IMR-90 (cell line): ENCODE measurements at regions not wholly inside any gene's neighbourhood (a gene's known extent, or its start where the extent isn't known, plus 50 kb on each side); places are given as distances from the start of the nearest gene placed in this dataset.

Experiments used
- ATAC-seq: fragments of 200-7000 bp; cut with Tn5 transposase; 2 replicates; pipeline ENCODE4 v1.9.1; 2020; ENCODE audit warnings: low read depth, mild to moderate bottlenecking, moderate library complexity
- BruUV-seq: library from RNA; stranded (reverse); fragments of 400-500 nt; replicated peaks from 2 replicates; lab custom pipeline; 2021; lab: Mats Ljungman, UMichigan
- CTCF ChIA-PET: fragments of 300-600 bp; formaldehyde crosslinking; extraction: SDS; loops from one replicate; lab custom pipeline; 2021; ENCODE audit warnings: antibody characterized with exemption; lab: Yijun Ruan, JAX
- POLR2A ChIA-PET: fragments of 300-600 bp; sonication (Branson Sonifier 250); formaldehyde crosslinking; loops from one replicate; lab custom pipeline; 2022; ENCODE audit warnings: antibody characterized with exemption; ENCODE audit not compliant: unreplicated experiment; lab: Charles Lee
- DNase-seq: peaks from one replicate; pipeline ENCODE4 v3.0.0; 2013
- H2AFZ ChIP-seq: replicated peaks from 2 replicates; pipeline ENCODE3; 2013; ENCODE audit warnings: low read length, mild to moderate bottlenecking; ENCODE audit not compliant: poor library complexity
- H2AK5ac ChIP-seq: 2 replicates; pipeline ENCODE4 v1.6.1; 2013; ENCODE audit warnings: low read depth, low read length, inconsistent platforms
- H2AK9ac ChIP-seq: replicated peaks from 2 replicates; pipeline ENCODE3; 2013; ENCODE audit warnings: mild to moderate bottlenecking, low read depth, low read length, moderate library complexity; ENCODE audit not compliant: poor library complexity
- H2BK120ac ChIP-seq: 2 replicates; pipeline ENCODE4 v1.6.1; 2013; ENCODE audit warnings: low read depth, low read length, inconsistent platforms
- H2BK15ac ChIP-seq: 3 replicates; pipeline ENCODE4 v1.6.1; 2013; ENCODE audit warnings: low read depth, low read length, inconsistent platforms
- H2BK20ac ChIP-seq: 2 replicates; pipeline ENCODE4 v1.6.1; 2013; ENCODE audit warnings: low read depth, mild to moderate bottlenecking, inconsistent platforms, low read length, moderate library complexity
- H2BK5ac ChIP-seq: 2 replicates; pipeline ENCODE4 v1.6.1; 2013; ENCODE audit warnings: mild to moderate bottlenecking, low read depth, low read length, inconsistent platforms; ENCODE audit not compliant: poor library complexity, severe bottlenecking
- H3K14ac ChIP-seq: replicated peaks from 2 replicates; pipeline ENCODE4 v1.6.1; 2013; ENCODE audit warnings: low read depth, low read length, inconsistent platforms
- H3K18ac ChIP-seq: 2 replicates; pipeline ENCODE4 v1.6.1; 2013; ENCODE audit warnings: low read depth, low read length, control low read depth
- H3K23ac ChIP-seq: 2 replicates; pipeline ENCODE4 v1.6.1; 2013; ENCODE audit warnings: low read depth, low read length, inconsistent platforms
- H3K27ac ChIP-seq: 2 replicates; pipeline ENCODE4 v1.5.1; 2013; ENCODE audit warnings: mild to moderate bottlenecking, control low read depth, low read length; ENCODE audit not compliant: insufficient read depth
- H3K27me3 ChIP-seq: 2 replicates; pipeline ENCODE4 v1.6.1; 2013; ENCODE audit warnings: low read length; ENCODE audit not compliant: control insufficient read depth, insufficient read depth
- H3K36me3 ChIP-seq: 2 replicates; pipeline ENCODE4 v1.6.1; 2013; ENCODE audit warnings: low read length, mixed read lengths; ENCODE audit not compliant: control insufficient read depth, insufficient read depth
- H3K4ac ChIP-seq: 2 replicates; pipeline ENCODE4 v1.6.1; 2013; ENCODE audit warnings: low read depth, low read length, inconsistent platforms
- H3K4me1 ChIP-seq: 2 replicates; pipeline ENCODE4 v1.6.1; 2013; ENCODE audit warnings: low read length, mixed read lengths; ENCODE audit not compliant: control insufficient read depth, insufficient read depth
- H3K4me2 ChIP-seq: 2 replicates; pipeline ENCODE4 v1.6.1; 2013; ENCODE audit warnings: low read depth, mild to moderate bottlenecking, control low read depth, low read length, moderate library complexity
- H3K4me3 ChIP-seq: 2 replicates; pipeline ENCODE4 v1.5.1; 2013; ENCODE audit warnings: low read depth, mild to moderate bottlenecking, control low read depth, low read length, moderate library complexity; ENCODE audit not compliant: insufficient read depth
- H3K56ac ChIP-seq: 2 replicates; pipeline ENCODE4 v1.6.1; 2013; ENCODE audit warnings: low read length, inconsistent platforms; ENCODE audit not compliant: insufficient read depth; ENCODE audit errors: extremely low read depth
- H3K79me1 ChIP-seq, 2 experiments: 2 replicates each; pipeline ENCODE4 v1.6.1; 2013; ENCODE audit warnings: low read length in 2 of 2, inconsistent platforms in 1 of 2, low read depth in 1 of 2
- H3K9ac ChIP-seq: 2 replicates; pipeline ENCODE4 v1.6.1; 2013; ENCODE audit warnings: low read depth, low read length, control low read depth
- H3K9me1 ChIP-seq: 2 replicates; pipeline ENCODE4 v1.6.1; 2013; ENCODE audit warnings: low read length, inconsistent platforms; ENCODE audit not compliant: insufficient read depth
- H3K9me3 ChIP-seq: 2 replicates; pipeline ENCODE4 v1.6.1; 2013; ENCODE audit warnings: low read length; ENCODE audit not compliant: control insufficient read depth, insufficient read depth
- H4K20me1 ChIP-seq: 2 replicates; pipeline ENCODE4 v1.6.1; 2013; ENCODE audit warnings: low read length, inconsistent platforms; ENCODE audit not compliant: insufficient read depth
- H4K5ac ChIP-seq: 2 replicates; pipeline ENCODE4 v1.6.1; 2013; ENCODE audit warnings: mild to moderate bottlenecking, low read depth, low read length, control low read depth
- H4K8ac ChIP-seq, 2 experiments: 2 replicates each; pipeline ENCODE4 v1.6.1; 2013; ENCODE audit warnings: low read depth in 2 of 2, low read length in 2 of 2, control low read depth in 1 of 2, inconsistent platforms in 1 of 2
- H4K91ac ChIP-seq: 2 replicates; pipeline ENCODE4 v1.6.1; 2013; ENCODE audit warnings: low read depth, low read length, inconsistent platforms; ENCODE audit not compliant: insufficient read depth
- BHLHE40 ChIP-seq: fragments of 150-350 bp; IDR thresholded peaks from 2 replicates; pipeline ENCODE4 v1.6.1; 2016; ENCODE audit warnings: mild to moderate bottlenecking, low read depth, low read length
- CHD1 ChIP-seq: IDR thresholded peaks from 2 replicates; pipeline ENCODE4 v1.6.1; 2012; ENCODE audit warnings: low read depth, low read length, improper control_type of control experiment
- CTCF ChIP-seq: conservative IDR thresholded peaks from 2 replicates; pipeline ENCODE4 v1.5.1; 2012; ENCODE audit warnings: mild to moderate bottlenecking, low read depth, low read length, improper control_type of control experiment
- ELK1 ChIP-seq: fragments of 150-350 bp; IDR thresholded peaks from 2 replicates; pipeline ENCODE4 v1.6.1; 2016; ENCODE audit warnings: low read depth, mild to moderate bottlenecking, low read length, moderate library complexity, borderline replicate concordance
- FOS ChIP-seq: fragments of 150-350 bp; IDR thresholded peaks from 2 replicates; pipeline ENCODE4 v1.6.1; 2016; ENCODE audit warnings: low read depth, low read length
- MAZ ChIP-seq: IDR thresholded peaks from 2 replicates; pipeline ENCODE4 v1.6.1; 2012; ENCODE audit warnings: low read depth, mild to moderate bottlenecking, low read length, improper control_type of control experiment, moderate library complexity, borderline replicate concordance
- MXI1 ChIP-seq: IDR thresholded peaks from 2 replicates; pipeline ENCODE4 v1.6.1; 2012; ENCODE audit warnings: low read depth, mild to moderate bottlenecking, low read length, moderate library complexity, borderline replicate concordance
- NFE2L2 ChIP-seq: fragments of 150-350 bp; IDR thresholded peaks from 2 replicates; pipeline ENCODE4 v1.6.1; 2016; ENCODE audit warnings: low read depth, mild to moderate bottlenecking, low read length
- POLR2A ChIP-seq: IDR thresholded peaks from 2 replicates; pipeline ENCODE4 v1.6.1; 2012; ENCODE audit warnings: mild to moderate bottlenecking, low read depth, low read length
- RAD21 ChIP-seq: IDR thresholded peaks from 2 replicates; pipeline ENCODE4 v1.6.1; 2012; ENCODE audit warnings: low read length, improper control_type of control experiment
- RFX5 ChIP-seq: IDR thresholded peaks from 2 replicates; pipeline ENCODE4 v1.8.0; 2012; ENCODE audit warnings: low read depth, mild to moderate bottlenecking, low read length, moderate library complexity
- SMC3 ChIP-seq: fragments of 150-350 bp; IDR thresholded peaks from 2 replicates; pipeline ENCODE4 v1.6.1; 2016; ENCODE audit warnings: low read depth, mild to moderate bottlenecking, antibody characterized with exemption, low read length, moderate library complexity
- WGBS, 2 experiments: methylation state at CpG; one replicate each; pipeline versions ENCODE4 v1.1.5 to v1.1.7; 2013; ENCODE audit warnings: missing lambda C conversion rate in 2 of 2; ENCODE audit not compliant: insufficient read length in 1 of 2; ENCODE audit errors: extremely low coverage in 2 of 2; 5-methylcytosine and 5-hydroxymethylcytosine counted together
- dilution Hi-C: fragments of 300-500 bp; cut with HindIII; formaldehyde crosslinking; loops from one replicate; pipeline ENCODE4 v1.14.3; 2018; ENCODE audit warnings: low sequenced_read_pairs; ENCODE audit not compliant: unreplicated experiment
- in situ Hi-C: fragments of 300-500 bp; cut with MboI; formaldehyde crosslinking; loops from 3 replicates; pipeline ENCODE4 v1.14.3; 2019; ENCODE audit warnings: low sequenced_read_pairs, inconsistent platforms, mixed read lengths
- intact Hi-C: fragments of 100-400 bp; cut with micrococcal nuclease; formaldehyde crosslinking; loops from 2 replicates; pipeline ENCODE4 v1.10.0; 2022

- DNase-seq (no peak), ATAC-seq (no peak)
- Histone ChIP-seq H2BK20ac (no peak overlapping the region), H3K4me3 (no peak overlapping the region), H3K27me3 (no peaks in the 10 kb centered on the region), H2BK120ac (no peak overlapping the region), H3K4ac (no peak overlapping the region), H3K23ac (no peak overlapping the region), H3K36me3 (no peaks in the 10 kb centered on the region), H2AK9ac (no peak overlapping the region), H4K91ac (no peak overlapping the region), H4K20me1 (no peaks in the 10 kb centered on the region), H3K9me1 (no peaks in the 10 kb centered on the region), H3K4me1 (no peaks in the 10 kb centered on the region), H3K18ac (no peak overlapping the region), H3K9ac (no peak overlapping the region), H3K56ac (no peak overlapping the region), H3K4me2 (no peak overlapping the region), H2AFZ (no peak overlapping the region), H4K5ac (no peak overlapping the region), H3K14ac (no peak overlapping the region), H2AK5ac (no peak overlapping the region), H3K79me1 (no peaks in the 10 kb centered on the region), H3K27ac (no peak overlapping the region), H2BK15ac (no peak overlapping the region), H2BK5ac (no peak overlapping the region), H4K8ac (no peak overlapping the region), H3K9me3 (no peaks in the 10 kb centered on the region)
- ChIA-PET CTCF (no interaction called here), POLR2A (no interaction called here)
- BruUV-seq = no TSS peak
- WGBS, 2 experiments = no CpG with 5 or more reads among the region's 4 CpGs
- dilution Hi-C loops (no loop called here), intact Hi-C loops (no loop called here), in situ Hi-C loops (no loop called here)
- no peak for TF ChIP-seq MAZ
- TF ChIP-seq RFX5 = no peak
- no peak for TF ChIP-seq FOS
- TF ChIP-seq CHD1 = no peak
- no peak for TF ChIP-seq POLR2A
- no peak for TF ChIP-seq NFE2L2
- no peak for TF ChIP-seq CTCF
- no peak for TF ChIP-seq SMC3
- no peak for TF ChIP-seq BHLHE40
- no peak for TF ChIP-seq RAD21
- no peak for TF ChIP-seq MXI1
- TF ChIP-seq ELK1 = no peak
Measured at GRCh38 chr2:114161371-114161770, 271.5 kb downstream of the ACTR3 start.
